ENCODE measurements at regions not wholly inside any gene's neighbourhood (a gene's known extent, or its start where the extent isn't known, plus 50 kb on each side); places are given as distances from the start of the nearest gene placed in this dataset.
"Not testable (repeated sequence)": the region's sequence is repeated elsewhere in the genome, so short reads cannot be mapped to it uniquely, and the experiment has no call there.

DNA sequence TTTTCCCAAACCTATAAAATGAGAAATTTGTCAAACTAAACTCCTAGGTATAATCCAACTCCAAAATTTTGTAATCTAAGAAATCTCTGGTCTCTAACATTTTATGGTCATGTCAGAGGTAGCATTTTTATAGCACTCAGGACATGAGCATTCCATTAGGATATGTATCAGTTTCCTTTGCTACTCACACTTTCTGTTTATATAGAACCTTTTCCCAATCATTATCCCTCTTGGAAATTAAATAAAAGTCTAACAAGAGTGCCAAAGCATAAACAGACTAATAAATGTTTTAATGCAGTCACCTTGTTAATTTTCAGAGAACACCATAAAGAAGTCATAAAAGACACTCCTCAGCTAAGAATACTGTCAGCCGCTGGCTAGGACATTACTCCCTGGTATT, 300.0 kb upstream of the CWC22 start:
- no peak for ATAC-seq
- intact Hi-C loops (cut with micrococcal nuclease), result no loop called here
- DNase-seq, result no peak

GRCh38 chr2:180306346-180306745, 299.2 kb upstream of the CWC22 start:
- ATAC-seq, result no peak
- no peak for DNase-seq
- intact Hi-C loops (cut with micrococcal nuclease), result no loop called here

DNA sequence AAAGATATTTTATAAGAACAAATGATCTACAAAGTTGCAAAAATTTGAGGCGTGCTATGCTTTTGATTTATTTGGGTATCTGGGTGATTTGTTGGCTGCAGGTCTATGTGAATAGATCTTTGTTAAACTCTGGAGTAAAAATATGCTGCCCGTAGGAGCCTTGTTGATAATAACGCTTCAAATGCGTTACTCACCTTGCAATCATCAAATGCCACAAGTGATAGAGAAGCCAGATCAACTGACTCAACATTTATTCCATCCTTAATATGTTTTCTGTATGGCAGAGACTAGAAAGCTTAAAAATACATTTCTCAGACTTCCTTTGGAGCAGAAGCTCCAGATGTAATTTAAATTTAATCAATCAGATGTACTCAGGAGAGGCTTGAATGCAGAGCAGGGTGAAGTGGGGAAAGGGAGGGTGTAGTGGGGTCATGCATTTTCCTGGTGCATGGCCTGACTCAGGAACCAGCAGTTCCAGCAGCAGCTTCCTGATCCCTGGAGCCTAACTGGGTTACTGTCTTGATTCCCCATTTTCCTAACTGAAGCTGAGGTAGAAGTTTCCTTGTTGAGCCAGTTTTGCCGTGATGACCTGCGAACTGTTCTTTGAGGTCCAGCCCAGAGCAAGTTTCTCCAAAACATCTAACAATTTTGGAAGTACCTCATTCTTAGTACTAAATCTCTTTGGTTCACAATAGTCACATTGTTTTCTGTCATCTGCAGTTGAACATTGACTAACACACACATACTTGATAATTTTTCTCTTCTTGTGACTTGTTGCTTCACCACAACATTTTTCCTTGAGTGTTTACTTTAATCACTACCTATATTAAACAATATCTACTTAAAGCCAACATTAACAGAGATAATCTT, 284.7 kb upstream of the CWC22 start:
- intact Hi-C loops (cut with micrococcal nuclease), result no loop called here
- no peak for DNase-seq
- ATAC-seq, result no peak

GRCh38 chr2:180291060-180291459, 284.0 kb upstream of the CWC22 start:
- ATAC-seq (no peak), DNase-seq (no peak)
- intact Hi-C loops (cut with micrococcal nuclease), result no loop called here

DNA sequence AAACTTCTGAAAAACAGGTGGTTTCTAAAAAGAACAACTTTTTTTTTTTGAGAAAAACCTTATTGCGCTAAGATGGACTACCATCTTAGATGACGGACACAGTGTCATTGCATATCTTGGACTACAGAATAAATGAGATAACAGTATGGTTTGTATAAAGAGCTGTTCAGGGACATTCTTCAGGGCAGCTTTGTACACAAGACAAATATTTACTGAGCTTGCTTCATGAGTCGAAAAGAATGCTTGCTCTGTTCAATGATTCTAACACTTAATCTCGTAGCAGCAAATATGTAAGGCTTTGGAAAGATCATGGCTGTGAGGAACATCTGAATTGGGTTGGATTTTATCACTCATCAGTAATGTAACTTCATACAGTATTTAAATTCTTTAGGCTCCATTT, 282.5 kb upstream of the CWC22 start:
- intact Hi-C loops (cut with micrococcal nuclease), result no loop called here
- DNase-seq, result no peak
- no peak for ATAC-seq

DNA sequence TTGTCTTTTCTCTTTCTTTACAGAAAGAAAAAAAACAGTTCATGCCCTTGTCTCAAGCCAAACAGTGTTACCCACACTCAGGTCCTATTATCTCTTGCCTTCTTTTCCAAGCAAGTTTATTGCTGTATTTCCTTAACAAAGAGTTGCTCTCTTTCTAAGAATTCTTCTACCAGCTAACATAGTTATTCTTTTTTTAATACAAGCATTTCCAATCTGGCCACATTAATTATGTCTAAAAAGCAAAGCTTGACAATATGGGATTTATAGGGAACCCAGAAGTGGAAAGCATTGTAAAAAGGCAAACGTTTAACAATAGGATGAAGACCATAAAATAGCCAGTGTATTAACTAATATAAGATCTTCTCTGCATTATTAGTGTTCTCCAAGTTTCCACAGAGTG, 272.5 kb upstream of the CWC22 start:
- intact Hi-C loops (cut with micrococcal nuclease), result no loop called here
- no peak for DNase-seq
- no peak for ATAC-seq

DNA sequence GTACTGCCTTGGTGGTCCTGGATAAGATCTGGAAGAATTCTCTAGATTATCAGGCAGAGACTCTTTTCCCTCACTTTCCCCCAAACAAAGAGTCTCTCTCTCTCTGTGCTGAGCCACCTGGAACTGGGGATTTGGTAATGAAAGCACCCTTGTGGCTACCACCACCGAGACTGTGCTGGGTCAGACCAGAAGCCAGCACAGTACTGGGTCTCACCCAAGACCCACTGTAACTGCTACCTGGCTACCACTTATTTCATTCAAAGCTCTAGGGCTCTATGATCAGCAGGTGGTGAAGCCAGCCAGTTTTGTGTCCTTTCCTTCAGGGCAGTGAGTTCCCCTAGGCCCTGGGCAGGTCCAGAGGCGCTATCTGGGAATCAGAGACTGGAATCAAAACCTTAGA, 269.6 kb upstream of the CWC22 start:
- DNase-seq (no peak), ATAC-seq (no peak)
- intact Hi-C loops (cut with micrococcal nuclease), result no loop called here

DNA sequence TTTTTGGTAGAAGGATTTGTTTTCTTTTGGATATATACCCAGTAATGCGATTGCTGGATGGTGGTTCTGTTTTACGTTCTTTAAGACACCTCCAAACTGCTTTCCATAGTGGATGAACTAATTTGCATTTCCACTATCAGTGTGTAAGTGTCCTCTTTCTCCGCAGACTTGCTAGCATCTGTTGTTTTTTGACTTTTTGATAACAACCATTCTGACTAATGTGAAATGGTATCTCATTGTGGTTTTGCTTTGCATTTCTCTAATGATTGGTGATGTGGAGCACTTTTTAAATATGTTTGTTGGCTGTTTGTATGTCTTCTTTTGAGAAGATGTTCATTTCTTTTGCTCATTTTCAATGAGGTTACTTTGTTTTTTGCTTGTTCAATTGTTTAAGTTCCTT, 260.9 kb upstream of the CWC22 start:
- ATAC-seq (no peak), DNase-seq (no peak)
- intact Hi-C loops (cut with micrococcal nuclease), result no loop called here

DNA sequence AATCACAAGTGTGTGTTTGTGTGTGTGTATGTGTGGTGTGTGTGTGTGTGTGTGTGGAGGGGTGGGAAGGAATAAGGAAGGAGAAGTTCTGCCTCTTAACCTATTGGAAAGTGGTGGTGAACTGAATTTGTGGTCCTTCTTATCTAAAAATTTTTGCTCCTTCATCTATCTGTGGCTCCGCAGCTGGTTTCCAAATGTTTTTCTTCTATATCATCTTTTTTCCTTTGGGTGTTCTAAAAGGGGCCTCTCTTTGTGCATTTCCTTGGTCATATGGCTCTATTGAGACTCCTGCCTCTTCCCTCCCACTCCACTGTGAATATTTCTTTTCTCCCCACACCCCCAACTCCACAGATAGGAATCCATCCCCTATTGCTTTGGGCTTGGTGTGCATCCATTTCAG, 254.9 kb upstream of the CWC22 start:
- no peak for DNase-seq
- intact Hi-C loops (cut with micrococcal nuclease), result no loop called here
- no peak for ATAC-seq

DNA sequence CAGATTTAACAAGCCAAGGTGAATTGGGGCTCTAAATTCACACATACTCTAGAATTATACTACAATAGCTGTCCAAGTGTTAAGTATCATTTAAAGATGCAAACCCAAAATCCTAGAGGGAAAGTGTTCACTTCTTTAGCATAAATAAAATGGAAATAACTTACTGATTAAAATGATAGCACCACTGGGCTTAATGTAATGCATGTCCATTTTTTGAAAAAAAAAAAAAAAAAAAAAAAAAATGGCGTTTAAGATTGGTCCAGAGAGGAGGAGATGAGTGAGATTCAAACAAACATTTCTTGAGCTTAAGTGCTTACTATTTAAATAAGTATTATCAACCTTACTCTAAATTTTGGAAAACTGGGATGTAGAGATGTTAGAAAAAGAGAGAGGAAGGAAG, 251.5 kb upstream of the CWC22 start:
- no peak for DNase-seq
- no peak for ATAC-seq

GRCh38 chr2:180258041-180258537, 251.0 kb upstream of the CWC22 start:
- intact Hi-C loops (cut with micrococcal nuclease), result no loop called here
- DNase-seq (no peak), ATAC-seq (no peak)

More for the DNA sequence above, 251.5 kb upstream of the CWC22 start:
- intact Hi-C loops (cut with micrococcal nuclease), result no loop called here

DNA sequence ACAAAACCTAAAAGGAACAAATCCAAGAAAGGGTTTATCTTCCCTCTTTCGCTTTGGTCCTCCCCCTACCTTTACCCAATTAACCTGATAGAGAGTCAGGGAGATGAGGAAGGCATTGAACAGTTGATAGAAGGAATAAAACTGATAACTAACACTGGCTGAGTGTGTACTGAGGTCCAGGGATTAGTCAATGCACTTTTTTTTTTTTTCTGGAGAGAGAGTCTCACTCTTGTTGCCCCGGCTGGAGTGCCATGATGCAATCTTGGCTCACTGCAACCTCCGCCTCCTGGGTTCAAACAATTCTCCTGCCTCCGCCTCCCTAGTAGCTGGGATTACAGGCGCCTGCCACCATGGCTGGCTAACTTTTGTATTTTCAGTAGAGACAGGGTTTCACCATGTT, 250.2 kb upstream of the CWC22 start:
- no peak for DNase-seq
- intact Hi-C loops (cut with micrococcal nuclease), result no loop called here
- ATAC-seq, result no peak

- intact Hi-C loops (cut with micrococcal nuclease), result no loop called here
- ATAC-seq (no peak), DNase-seq (no peak)
These were observed 248.9 kb upstream of the CWC22 start for GRCh38 chr2:180255981-180256380.

DNA sequence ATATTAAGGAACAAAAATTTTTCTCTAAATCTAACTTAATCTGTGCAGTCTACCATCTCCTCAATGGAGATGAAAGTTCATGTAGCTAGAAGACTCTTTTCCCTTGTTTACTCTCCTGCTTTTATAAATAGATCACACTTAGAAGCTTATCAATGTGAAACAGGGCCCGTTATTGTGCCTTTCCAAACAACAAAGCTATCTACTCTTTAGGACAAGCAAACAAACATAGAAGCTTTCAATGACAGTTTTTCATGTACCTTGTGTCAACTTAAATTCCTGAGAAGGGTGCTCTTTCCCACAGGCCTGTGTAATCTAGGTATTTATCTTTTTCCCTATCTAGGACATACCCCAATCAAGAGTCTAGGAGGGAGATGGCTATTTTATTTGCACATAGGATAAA, 247.8 kb upstream of the CWC22 start:
- intact Hi-C loops (cut with micrococcal nuclease), result no loop called here
- ATAC-seq, result no peak
- no peak for DNase-seq

DNA sequence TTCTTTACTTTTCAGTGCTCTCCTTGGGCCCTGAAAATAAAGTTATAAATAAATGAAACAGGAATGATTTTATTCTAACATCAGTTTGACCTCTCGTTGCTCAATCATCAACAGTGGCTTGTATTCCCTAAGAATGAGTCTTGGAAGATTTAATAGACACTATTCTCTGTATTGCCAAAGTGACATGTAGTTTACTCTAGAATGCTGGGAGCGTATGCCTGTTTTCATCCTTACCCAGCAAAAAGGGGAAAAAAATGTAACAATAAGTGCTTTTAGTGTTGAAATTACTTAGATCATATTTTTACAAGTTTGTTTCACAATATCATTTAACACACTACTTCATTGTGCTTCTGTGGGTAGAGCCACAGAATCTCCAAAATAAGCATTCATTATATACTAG, 240.6 kb upstream of the CWC22 start:
- intact Hi-C loops (cut with micrococcal nuclease), result no loop called here
- ATAC-seq, result no peak
- DNase-seq, result no peak

- intact Hi-C loops (cut with micrococcal nuclease), result no loop called here
- DNase-seq, result no peak
- ATAC-seq, result no peak
These were observed 239.2 kb upstream of the CWC22 start for GRCh38 chr2:180246268-180246667.

DNA sequence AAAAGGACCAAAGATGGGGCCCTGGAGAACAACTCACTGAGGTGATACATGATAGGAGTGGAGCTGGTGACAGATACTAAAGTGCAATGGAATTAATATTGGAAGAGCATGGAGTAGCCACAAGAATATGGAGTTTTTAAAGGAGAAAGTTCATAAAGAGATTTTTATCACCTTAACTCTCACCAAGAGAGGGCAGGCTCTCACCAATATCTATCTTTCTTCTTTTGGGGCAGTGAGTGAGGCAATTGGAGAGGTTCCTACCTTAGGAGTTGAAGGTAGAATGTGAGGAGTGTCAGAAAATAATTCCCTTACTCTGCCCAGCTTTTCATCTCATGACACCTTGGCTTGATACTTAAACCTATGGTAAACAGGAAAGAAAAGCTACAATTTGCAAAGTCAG, 233.7 kb upstream of the CWC22 start:
- ATAC-seq (no peak), DNase-seq (no peak)
- intact Hi-C loops (cut with micrococcal nuclease), result no loop called here

DNA sequence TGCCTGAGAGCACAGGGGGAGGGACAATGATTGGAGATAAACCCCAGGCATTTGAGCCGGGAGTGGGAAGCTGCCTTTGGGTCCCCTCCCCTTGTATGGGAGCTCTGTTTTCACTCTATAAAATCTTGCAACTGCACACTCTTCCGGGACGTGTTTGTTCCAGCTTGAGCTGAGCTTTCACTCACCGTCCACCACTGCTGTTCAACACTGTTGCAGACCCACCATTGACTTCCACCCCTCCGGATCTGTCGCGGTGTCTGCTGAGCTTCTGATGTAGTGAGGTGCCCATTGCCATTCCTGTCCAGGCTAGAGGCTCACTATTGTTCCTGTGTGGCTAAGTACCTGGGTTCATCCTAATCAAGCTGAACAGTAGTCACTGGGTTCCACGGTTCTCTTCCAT, 231.6 kb upstream of the CWC22 start:
- DNase-seq (no peak), ATAC-seq (no peak)
- intact Hi-C loops (cut with micrococcal nuclease), result no loop called here

GRCh38 chr2:180236061-180236460, 229.0 kb upstream of the CWC22 start:
- DNase-seq; ATAC-seq; intact Hi-C loops (cut with micrococcal nuclease): not testable (repeated sequence)

- DNase-seq; intact Hi-C loops (cut with micrococcal nuclease); ATAC-seq: not testable (repeated sequence)
These were observed 228.4 kb upstream of the CWC22 start for GRCh38 chr2:180235506-180235905.

DNA sequence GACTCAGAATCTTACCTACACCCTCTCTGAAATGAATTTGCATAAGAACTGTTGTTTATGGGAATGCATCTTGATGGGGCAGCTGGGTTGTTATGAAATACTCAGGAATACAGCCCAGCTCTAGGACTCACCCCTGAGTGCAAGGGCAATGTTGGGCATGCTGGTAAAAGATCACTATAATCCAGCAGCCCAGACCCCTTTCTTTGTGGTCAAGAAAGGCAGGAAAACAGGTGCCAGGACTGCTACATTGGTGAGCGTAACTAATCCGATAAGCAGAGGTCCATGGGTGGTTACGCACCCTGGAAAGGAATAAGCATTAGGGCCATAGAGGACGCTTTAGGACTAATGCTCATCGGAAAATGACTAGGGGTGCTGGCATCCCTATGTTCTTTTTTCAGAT, 227.9 kb upstream of the CWC22 start:
- DNase-seq; intact Hi-C loops (cut with micrococcal nuclease); ATAC-seq: not testable (repeated sequence)
